T-helper 2 cell treated with Interferon-gamma antibody and Interleukin-4, amounts not matched to agents 100 ng/mL and 5 ng/mL, for 36 hours (primary cell): ENCODE measurements at regions not wholly inside any gene's neighbourhood (a gene's known extent, or its start where the extent isn't known, plus 50 kb on each side); places are given as distances from the start of the nearest gene placed in this dataset.
"Not testable (repeated sequence)": the region's sequence is repeated elsewhere in the genome, so short reads cannot be mapped to it uniquely, and the experiment has no call there.

Experiments used
- intact Hi-C: fragments of 100-400 bp; cut with micrococcal nuclease; formaldehyde crosslinking; loops from one replicate; pipeline ENCODE4 v1.15.1; 2023

DNA sequence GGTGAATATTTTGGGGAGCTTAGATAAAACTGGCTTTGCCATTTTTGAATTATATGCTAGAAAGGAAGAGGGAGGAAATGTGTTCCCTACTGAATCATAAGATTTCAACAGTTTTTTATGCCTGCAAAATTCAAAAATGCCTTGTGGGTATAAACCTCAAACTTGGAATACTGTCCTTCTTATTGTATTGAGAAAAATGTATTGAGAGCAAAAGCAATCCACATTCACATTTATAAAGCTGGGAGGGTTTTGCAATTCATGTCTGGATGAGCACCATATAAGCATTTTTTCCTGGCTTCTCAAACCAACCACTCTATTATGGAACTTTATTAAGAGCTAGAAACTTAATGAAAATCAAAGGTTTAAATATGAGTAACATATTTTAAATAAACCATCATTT, 289.8 kb downstream of the PCDH7 start:
- intact Hi-C loops: no loop called here

DNA sequence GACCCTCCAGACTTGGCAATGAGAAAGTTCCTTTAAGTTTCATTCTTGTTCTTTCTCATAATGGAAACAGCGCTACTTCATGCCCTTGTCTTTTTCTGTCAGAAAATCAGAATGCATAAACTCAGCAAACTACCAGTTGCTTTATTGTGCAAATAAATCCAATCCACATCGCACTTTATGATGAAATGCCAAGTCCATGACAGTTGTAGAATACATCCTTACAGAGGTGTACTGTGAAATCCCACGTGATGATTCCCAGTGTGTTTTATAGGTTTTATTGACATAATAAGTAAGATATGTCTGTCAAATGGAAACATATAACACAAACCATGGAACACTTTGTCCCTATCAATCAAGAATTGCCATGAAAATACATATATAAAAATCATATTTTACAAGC, 295.0 kb downstream of the PCDH7 start:
- intact Hi-C loops: no loop called here

- intact Hi-C loops: no loop called here
Measured at GRCh38 chr4:31016322-31017061, 296.3 kb downstream of the PCDH7 start.

GRCh38 chr4:31020363-31020762, 300.2 kb downstream of the PCDH7 start:
- intact Hi-C loops: no loop called here

DNA sequence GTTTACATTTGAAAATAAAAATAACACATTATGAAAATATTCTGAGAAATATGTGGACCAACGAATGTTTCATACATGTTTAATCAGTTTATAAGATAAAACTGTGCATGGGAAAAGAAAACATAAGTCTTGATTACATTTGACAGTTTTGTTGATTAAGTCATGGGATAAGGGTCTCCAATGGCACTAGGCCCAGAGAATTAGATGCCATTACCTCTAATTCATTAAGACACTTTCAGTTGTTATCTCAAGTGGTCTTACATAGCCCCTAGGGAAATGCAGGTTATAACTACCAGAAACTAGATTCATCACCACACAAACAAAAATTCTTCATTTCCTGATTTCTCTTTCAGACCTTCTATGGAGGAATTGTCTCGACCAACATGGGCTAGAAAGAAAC, 300.8 kb downstream of the PCDH7 start:
- intact Hi-C loops: no loop called here

GRCh38 chr4:31022702-31023101, 302.5 kb downstream of the PCDH7 start:
- intact Hi-C loops: no loop called here

GRCh38 chr4:31023109-31023508, 302.9 kb downstream of the PCDH7 start:
- intact Hi-C loops: no loop called here

DNA sequence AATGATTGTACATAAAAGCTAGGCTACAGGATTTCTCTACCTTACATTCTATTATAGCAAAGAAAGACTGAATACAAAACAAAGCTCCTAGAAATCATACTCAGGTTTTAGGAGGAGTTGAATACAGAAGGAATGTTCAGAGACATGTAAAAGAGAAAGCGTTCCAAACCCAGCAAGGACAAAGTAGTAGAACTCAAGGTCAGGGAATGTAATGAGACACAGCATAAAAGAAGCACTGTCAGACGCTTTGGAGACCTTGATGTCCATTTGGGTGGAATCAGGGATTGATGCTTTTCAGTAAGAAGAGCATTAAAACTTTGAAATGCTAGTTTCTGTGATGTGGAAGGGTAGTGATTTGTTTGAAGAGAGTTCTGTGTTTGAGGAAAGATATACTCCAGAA, 303.6 kb downstream of the PCDH7 start:
- intact Hi-C loops: no loop called here

DNA sequence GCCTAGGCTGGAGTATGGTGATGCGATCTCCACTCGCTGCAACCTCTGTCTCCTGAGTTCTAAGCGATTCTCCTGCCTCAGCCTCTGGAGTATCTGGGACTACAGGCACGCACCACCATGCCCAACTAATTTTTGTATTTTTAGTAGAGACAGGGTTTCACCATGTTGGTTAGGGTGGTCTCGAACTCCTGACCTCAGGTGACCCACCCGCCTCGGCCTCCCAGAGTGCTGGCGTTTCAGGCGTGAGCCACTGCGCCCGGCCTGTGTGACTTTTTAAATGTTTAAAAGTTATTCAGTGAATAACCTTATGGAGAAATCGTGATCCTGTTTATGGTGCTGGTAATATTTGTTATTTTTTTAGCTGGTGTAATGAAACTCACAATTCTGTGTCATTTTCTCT, 304.6 kb downstream of the PCDH7 start:
- intact Hi-C loops: not testable (repeated sequence)

GRCh38 chr4:31026256-31026655, 306.1 kb downstream of the PCDH7 start:
- intact Hi-C loops: no loop called here

DNA sequence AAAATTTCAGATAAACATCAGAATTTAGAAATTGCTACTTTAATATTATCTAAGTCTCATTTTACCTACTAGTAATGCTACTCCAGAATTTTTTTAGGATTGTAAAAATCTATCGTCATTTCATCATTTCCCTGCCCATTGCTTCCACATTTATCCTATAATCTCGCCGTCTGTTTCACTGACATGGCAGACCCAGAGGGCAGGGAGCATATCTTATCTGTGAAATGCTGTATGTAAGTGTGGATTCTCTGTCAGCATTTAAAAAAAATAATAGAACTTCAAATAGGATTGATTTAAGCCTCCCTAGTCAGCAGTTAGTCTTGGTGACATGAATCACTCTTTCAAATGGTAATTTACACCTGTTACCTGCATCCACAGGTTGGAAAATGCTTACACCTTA, 314.4 kb downstream of the PCDH7 start:
- intact Hi-C loops: no loop called here

GRCh38 chr4:31035761-31036160, 315.6 kb downstream of the PCDH7 start:
- intact Hi-C loops: no loop called here

DNA sequence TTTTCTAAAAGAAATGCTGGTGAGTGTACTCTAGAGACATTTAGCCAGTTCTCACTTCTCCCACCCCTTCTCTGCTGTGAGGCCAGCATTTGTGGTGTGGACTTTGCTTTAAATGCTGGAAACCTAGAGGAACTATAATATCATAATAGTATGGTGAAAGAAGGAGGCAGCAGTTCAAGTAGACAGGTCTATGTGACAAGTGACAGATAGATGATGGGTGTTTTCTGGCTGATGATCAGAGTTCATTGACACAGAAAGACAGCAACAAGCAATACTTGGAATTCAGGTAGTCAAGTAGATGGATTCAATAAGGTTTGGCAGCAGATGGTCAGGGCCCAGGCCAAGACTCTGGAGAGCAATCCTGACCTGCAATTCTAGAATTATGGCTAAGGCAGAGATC, 317.5 kb downstream of the PCDH7 start:
- intact Hi-C loops: no loop called here

- intact Hi-C loops: no loop called here
Measured at GRCh38 chr4:31039382-31039781, 319.2 kb downstream of the PCDH7 start.

DNA sequence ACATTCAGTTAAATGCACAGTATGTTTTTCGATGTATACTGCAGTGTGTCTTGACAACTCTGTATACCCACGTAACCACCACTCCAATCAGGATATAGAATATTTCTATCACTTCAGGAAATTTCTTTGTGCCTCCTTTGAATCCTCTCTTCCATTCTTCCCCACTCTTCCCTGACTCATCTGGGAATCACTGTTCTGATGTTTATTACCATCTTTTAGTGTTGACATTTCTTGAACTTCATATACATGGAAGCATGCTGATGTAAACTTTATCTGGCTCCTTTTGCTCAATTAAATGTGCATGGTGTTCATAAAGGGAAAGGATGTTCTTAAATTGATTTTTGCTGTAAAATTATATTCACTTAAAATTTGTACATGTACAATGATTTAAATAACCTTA, 319.9 kb downstream of the PCDH7 start:
- intact Hi-C loops: no loop called here

GRCh38 chr4:31041385-31041784, 321.2 kb downstream of the PCDH7 start:
- intact Hi-C loops: no loop called here

GRCh38 chr4:31041853-31042252, 321.7 kb downstream of the PCDH7 start:
- intact Hi-C loops: no loop called here

GRCh38 chr4:31043382-31044062, 323.4 kb downstream of the PCDH7 start:
- intact Hi-C loops: no loop called here

DNA sequence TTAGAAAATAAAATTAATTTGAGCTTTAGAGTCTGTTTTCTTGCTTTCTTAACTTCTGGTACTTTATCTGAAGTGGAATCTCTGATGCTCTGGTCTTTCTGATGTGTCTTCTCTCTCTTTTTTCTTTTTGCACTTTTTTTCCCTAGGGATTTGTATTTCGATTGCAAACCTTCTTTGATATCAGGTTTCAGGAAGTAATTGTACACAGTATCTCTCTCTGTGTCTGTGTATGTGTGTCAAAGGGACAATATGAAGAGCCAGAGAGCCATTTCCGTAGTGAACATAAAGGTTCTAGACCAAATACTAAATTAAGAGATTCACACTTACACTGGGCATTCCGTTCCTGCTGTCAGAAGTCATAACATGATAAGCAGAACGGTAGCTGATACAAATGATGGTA, 325.0 kb downstream of the PCDH7 start:
- intact Hi-C loops: no loop called here

DNA sequence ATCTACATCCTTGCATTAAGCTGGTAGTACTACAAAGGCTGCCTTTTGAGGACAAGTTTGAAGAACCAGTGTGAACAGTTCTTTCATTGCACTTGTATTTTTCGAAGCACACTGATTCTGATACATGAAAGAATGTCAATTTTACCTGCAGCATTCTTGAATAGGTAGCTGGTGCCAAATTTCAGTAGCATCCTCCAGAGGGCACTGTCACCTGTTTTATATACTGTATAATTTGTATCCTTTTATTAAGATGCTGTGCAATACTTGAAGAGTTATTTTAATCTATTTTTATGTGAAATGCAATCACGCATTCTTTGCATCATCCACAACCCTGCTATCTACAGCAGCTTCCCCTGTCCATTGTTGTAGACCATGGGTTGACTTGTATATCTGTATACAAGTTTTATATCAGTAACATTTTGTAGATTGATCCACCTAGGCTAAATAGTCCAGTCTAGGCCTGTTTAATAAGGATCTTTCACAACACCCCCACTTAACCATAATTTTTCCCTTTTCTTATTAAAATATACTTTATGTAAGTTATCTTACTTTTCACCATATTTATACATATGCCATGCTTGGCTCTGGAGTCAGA, 325.7 kb downstream of the PCDH7 start:
- intact Hi-C loops: no loop called here

DNA sequence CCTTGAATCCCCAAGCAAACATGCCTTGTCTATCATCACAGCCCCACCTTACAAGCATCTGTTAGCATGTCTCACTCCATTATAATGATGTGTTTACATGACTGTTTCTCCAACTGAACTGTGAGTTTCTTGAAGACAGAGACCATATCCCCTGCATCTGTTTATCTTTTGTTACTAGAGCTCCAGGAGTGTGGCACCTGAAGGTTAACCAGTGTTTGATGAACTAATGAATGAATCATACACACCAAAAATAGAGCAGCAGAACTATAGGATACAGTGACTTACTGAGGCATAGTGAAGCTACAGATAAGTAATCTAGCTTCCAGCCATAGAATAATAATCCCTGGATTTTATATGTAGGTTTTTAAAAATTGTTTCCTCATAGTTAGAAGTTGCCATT, 331.0 kb downstream of the PCDH7 start:
- intact Hi-C loops: no loop called here

GRCh38 chr4:31051565-31051964, 331.4 kb downstream of the PCDH7 start:
- intact Hi-C loops: no loop called here

DNA sequence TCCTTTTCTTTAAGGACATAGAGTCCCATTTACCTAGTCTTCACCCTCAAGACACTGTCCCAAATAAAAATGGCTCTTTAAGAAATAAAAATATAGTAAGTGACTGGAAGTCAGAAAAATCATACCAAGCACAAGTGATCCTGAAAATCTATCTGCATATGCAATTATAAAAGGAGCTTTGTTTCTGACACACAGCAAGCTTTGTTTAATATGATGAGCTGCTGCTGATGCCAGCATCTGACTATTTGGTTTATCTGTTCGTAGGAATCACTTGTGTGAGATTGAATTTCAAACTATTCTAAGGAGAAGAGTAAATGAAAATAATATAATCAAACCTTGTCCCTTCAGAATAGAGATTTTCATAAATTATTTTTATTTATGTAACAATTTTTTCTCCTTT, 332.4 kb downstream of the PCDH7 start:
- intact Hi-C loops: no loop called here
